ENCODE measurements at regions not wholly inside any gene's neighbourhood (a gene's known extent, or its start where the extent isn't known, plus 50 kb on each side); places are given as distances from the start of the nearest gene placed in this dataset.

- TF ChIP-seq SUZ12 (IDR thresholded peaks at IDR 0.05; ENCODE audit: extremely low read depth, insufficient read depth, insufficient read length) = no peak
- TF ChIP-seq ZNF274 (IDR thresholded peaks at IDR 0.05; ENCODE audit: low read depth, low read length) = no peak
- no peak for TF ChIP-seq YY1 (IDR thresholded peaks at IDR 0.05; ENCODE audit: insufficient read depth, insufficient read length)
These were observed 56.3 kb upstream of the TP53I11 start for GRCh38 chr11:45007011-45007410.
